ENCODE measurements at regions not wholly inside any gene's neighbourhood (a gene's known extent, or its start where the extent isn't known, plus 50 kb on each side); places are given as distances from the start of the nearest gene placed in this dataset.

- CTCF ChIA-PET = interaction anchor here (0.7 kb wide), 1 partner anchor 708 kb away, joined by 3 read pairs; no protein-coding TSS in a partner anchor
- DNase-seq (ENCODE audit: low read depth, low spot score) = no peak
Measured at GRCh38 chr14:77985211-77985615, 185.0 kb upstream of the NRXN3 start.

GRCh38 chr14:77986773-77987172 is 183.4 kb upstream of the NRXN3 start:
- in situ Hi-C loops (cut with HindIII; ENCODE audit: low pct_unique_long_range_greater_than_20kb, low sequenced_read_pairs) (no loop called here), intact Hi-C loops (cut with micrococcal nuclease; ENCODE audit: unreplicated experiment) (loop anchor here (10.0 kb wide), 1 partner anchor 122 kb away; no protein-coding TSS in a partner anchor)
- Histone ChIP-seq H3K27ac (ENCODE audit: low read length) (no peak overlapping the region), H3K4me1 (ENCODE audit: control insufficient read depth, insufficient read depth, low read length) (no peaks in the 10 kb centered on the region; the same call in 1 of the 2 replicates), H3K36me3 (ENCODE audit: control insufficient read depth, insufficient read depth, low read length) (no peaks in the 10 kb centered on the region), H3K27me3 (ENCODE audit: control insufficient read depth, insufficient read depth, low read length) (no peaks in the 10 kb centered on the region; the same call in 1 of the 2 replicates), H3K4me3 (ENCODE audit: low read depth in 2 of 2, low read length in 2 of 2) (no peak overlapping the region), H3K9me3 (ENCODE audit: control insufficient read depth, insufficient read depth, low read depth, low read length) (no peaks in the 10 kb centered on the region)
- ChIA-PET CTCF (no interaction called here), POLR2A (no interaction called here)
- no TSS peak for BruUV-seq (replicated peaks)
- no peak for TF ChIP-seq CTCF (IDR thresholded peaks at IDR 0.05)
- DNase-seq (ENCODE audit: low read depth, low spot score) = no peak
- no peak for ATAC-seq

More at GRCh38 chr14:77985211-77985615, 185.0 kb upstream of the NRXN3 start:
- no peak overlapping the region for H3K4me3 ChIP-seq (ENCODE audit: low read depth in 2 of 2, low read length in 2 of 2)
- no peaks in the 10 kb centered on the region; the same call in 1 of the 2 replicates for H3K27me3 ChIP-seq (ENCODE audit: control insufficient read depth, insufficient read depth, low read length)
- intact Hi-C loops (cut with micrococcal nuclease; ENCODE audit: unreplicated experiment) (loop anchor here (10.0 kb wide), 1 partner anchor 120 kb away; no protein-coding TSS in a partner anchor), in situ Hi-C loops (cut with HindIII; ENCODE audit: low pct_unique_long_range_greater_than_20kb, low sequenced_read_pairs) (no loop called here)
- POLR2A ChIA-PET = no interaction called here
- no peak for ATAC-seq
- H3K9me3 ChIP-seq (ENCODE audit: control insufficient read depth, insufficient read depth, low read depth, low read length) = no peaks in the 10 kb centered on the region
- no peaks in the 10 kb centered on the region; the same call in 1 of the 2 replicates for H3K4me1 ChIP-seq (ENCODE audit: control insufficient read depth, insufficient read depth, low read length)
- TF ChIP-seq TCF7L2 (IDR thresholded peaks at IDR 0.05; ENCODE audit: low read depth, low read length) = no peak
- TF ChIP-seq POLR2AphosphoS5 (IDR thresholded peaks at IDR 0.05; ENCODE audit: low read depth, low read length) = no peak
- no peak for TF ChIP-seq SIN3A (IDR thresholded peaks at IDR 0.05; ENCODE audit: borderline replicate concordance, insufficient read depth, low read depth, low read length)
- no peak for TF ChIP-seq REST (IDR thresholded peaks at IDR 0.05; ENCODE audit: insufficient read depth in 1 of 2, low read depth in 2 of 2, low read length in 1 of 2)
- no peak for TF ChIP-seq CTCF (IDR thresholded peaks at IDR 0.05)
- no peak overlapping the region for H3K27ac ChIP-seq (ENCODE audit: low read length)
- BruUV-seq (replicated peaks) = no TSS peak
- H3K36me3 ChIP-seq (ENCODE audit: control insufficient read depth, insufficient read depth, low read length) = no peaks in the 10 kb centered on the region
